ENCODE measurements at regions not wholly inside any gene's neighbourhood (a gene's known extent, or its start where the extent isn't known, plus 50 kb on each side); places are given as distances from the start of the nearest gene placed in this dataset.

DNA sequence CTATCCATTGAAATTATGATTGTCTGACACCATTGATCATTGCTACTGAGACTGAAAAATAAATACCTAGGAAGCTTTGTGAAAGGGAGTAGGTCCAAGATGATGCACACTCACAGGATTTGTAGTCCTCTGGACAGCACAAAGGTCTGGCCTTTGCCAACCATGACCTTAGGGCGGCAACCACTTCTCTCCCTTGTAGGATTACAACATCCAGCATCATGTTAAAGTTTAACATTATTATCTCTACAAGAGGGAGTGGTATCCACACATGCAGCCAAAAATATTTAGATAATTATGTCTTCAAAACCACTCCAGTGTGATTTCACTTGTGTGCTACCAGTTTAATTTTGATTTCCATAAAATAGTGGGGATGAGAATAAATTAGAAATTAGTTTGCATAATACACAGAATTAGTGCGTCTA, 51.1 kb upstream of the NHSL1 start:
- DNase-seq = no peak

DNA sequence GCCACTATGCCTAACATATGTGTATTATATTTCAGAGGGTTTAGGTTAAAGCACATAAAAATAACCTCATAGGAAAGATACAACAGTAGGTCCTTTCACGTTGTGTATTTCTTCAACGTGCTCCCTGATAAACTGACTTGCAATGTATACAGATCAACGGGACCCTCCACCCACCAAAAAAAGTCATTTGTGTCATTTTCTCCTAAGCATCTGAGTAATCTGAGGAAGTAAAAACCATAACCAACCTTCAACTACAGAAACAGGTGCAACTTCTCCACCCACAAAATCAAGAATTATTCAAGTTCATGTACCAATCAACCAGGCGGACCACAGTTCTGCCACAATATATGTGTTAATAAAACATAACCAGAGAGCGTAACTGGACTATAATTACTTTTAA, 54.9 kb upstream of the NHSL1 start:
- DNase-seq = no peak

DNA sequence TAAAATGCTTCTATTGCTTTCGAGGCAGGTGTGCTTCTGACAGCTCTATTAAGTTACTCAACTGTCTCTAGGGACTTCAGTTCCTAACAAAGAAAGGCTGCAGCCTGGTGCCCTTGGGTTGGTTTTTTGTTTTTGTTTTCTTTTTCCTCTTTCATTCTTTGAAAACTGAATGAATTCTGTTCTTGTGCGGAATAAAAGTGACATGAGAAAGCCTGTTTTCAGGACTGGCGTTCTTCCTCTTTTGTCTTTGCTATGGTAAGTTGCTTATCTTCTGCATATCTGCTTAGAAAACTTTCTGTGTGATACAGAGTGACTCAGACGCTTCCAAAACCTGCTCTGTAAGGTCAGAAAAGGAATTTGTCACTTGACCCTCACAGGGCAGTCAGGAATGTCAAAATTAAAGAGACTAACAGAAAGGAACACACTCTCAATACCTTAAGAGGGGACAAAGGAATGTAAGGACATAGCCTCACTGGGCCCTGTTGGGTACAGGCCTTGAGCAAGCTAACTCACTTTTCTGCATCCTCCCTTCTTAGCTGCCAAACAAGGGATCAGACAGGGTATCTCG, 56.2 kb upstream of the NHSL1 start:
- DNase-seq = no peak

DNA sequence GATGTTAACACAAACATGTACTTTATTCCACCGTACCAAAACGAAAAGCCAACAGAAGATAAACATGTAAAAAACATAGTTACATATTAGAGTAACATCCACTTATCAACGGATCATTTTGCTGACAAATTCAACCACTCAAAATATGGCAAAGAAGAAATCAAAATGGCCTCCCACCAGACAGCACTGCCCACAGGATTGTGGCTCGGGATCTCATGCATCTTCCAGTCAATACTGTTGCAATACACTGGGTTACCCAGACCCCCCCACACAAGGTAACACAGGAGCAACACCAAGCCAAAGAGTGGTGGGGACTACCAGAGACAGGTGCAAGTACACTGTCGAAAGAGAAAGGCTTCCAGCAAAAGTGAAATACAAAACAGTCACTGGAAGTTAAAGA, 57.9 kb upstream of the NHSL1 start:
- no peak for DNase-seq

DNA sequence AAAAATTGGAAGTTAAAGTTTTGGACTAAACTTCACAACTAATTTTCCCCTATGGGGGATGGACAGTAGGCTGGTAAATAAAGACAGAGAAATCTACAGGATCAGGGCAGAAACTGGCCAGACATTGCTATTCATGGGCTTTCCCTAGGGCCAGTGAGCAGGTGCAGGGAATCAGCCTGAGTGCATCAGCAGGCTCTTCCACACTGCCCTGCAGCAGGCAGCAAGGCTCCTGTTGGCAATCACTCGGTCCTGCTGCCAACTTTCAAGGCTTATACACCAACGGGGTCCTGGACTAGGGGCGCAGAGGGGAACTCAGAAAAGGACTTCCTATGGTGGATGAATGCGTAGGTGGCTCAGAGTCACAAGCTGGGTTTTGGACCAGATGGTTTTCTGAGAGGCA, 59.8 kb upstream of the NHSL1 start:
- no peak for DNase-seq

DNA sequence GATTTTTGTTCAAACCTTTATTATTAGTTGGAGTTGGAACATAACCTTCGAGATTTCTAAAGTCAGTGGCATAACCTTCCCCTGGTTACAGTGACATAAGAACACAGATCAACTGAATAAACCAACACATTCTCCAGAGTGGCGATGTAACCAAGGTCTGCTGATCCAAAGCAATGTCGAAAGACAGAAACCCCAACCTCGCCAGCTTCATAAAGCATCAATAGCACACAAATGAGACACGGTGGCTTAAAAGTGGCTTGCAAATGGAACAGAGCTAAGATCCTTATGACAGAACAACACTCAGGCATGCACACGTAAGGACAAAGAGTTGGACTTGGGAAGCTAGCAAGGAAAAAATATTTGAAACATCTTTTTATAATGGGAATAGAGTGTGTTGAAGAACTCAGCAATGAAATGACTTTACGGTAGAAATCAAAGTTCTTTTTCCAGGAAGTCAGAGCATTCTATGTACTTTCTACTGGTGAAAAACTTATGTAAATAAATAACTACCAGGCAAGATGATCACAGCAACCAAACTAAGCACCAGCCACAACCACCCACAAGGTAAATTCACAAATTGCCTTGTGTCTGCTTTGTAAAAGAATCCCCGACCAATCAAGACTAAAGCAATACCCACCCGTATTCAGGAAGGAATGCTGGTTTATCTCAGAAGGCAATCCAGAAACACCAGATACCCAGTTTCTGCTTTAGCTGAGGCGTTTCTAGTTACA, 61.0 kb upstream of the NHSL1 start:
- no peak for DNase-seq

DNA sequence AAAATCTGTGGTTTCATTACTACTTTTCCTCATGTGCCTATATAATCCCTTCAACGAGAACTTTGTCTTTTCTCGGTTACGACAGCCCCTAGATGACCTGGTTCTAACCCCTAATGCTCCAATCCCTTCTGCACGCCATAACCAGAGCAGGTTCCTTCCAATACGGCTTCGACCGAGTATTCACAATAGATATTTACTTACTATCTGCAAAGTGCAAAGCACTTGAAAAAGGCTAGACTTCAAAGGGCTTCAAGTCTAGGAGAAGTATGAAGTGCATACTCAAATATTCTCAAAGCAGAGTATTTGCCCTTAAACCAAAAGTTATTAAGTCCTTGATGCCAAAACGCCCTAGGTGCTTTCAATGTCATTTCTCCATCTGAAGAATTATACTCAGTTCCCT, 63.4 kb upstream of the NHSL1 start:
- no peak for DNase-seq

DNA sequence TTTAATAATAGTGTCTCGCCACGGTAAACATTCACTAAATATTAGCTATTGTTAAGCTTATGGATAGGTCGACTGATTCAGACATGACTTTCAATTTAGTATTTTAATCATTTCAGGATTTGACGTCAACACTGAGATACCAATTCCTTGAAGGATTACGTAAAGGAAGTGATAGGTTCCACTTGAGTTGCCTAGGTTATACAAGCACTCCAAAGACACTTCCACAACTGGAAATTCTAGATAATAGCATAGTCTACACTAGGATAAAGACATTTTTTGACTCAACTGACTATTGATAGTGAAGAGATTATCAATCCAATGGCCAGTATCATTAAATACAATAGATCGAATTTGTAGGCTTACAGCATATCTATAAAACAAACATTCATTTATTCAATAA, 63.9 kb upstream of the NHSL1 start:
- DNase-seq = no peak

DNA sequence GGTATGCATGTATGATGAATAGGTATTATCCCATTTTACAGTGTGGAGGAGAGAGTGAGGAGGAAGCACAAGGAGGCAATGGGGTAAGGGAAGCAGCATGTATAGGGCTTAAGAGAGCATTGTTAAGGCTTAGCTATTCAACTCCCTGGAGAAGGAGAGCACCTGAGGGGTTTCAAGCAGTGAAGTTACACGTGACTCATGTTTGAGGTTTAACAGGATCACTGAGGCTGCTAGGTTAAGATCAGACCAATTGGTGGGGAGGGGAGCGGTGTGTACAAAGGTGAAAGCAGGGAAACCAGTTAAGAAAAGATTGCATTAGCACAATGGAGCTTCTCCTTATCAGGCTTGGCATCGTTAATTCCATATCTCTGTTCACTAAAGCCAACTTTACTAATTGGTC, 64.4 kb upstream of the NHSL1 start:
- no peak for DNase-seq

DNA sequence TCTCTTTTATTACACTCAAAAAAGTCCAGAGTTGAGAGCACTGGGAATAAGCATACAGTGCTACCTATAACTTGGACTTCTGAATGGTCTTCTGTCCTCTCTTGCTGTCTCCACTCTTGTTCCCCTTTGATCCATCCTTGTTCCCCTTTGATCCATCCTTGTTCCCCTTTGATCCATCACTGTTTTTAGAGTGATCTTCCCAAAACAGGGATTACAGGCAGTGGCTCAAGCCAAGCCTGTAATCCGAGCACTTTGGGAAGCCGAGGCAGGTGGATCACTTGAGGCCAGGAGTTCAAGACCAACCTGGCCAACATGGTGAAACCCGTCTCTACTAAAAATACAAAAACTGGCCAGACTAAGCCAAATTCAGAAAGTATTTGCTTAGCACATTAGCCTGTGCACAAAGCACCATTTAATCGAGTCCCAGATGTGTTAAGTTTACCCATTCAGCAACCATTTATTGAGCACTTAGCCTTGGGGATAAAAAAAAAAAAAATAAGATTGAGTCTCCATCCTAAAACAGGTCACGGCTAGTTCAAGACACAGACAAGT, 65.0 kb upstream of the NHSL1 start:
- no peak for DNase-seq

DNA sequence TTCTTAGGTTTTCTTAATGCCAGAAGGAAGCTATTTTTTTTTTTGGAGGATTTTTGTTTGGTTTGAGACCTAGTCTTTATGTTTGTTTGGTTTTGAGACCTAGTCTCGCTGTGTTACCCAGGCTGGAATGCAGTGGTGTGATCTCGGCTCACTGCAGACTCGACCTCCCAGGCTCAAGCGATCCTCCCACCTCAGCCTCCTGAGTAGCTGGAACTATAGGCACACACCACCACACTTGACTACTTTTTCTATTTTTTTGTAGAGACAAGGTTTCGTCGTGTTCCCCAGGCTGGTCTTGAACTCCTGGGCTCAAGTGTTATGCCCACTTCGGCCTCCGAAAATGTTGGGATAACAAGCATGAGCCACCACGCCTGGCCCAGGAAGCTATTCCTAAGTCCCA, 67.8 kb upstream of the NHSL1 start:
- no peak for DNase-seq

DNA sequence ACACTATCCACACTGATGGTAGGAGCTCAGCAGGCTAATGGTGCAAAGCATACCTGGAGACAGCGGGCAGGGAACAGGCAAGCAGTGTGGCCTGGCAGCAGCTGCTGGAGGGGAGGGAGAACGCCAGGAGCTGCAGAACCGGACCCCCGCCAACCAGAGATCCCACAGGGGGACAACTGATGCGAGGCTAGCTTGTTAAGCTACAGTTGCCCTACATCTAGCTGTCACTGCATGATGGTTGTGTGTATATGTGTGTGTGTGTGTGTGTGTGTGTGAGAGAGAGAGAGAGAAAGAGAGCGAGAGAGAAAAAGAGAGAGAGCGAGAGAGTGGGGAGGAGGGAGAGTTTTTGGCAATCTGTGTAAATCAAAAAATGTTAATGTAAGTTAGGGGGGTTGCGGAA, 69.7 kb upstream of the NHSL1 start:
- DNase-seq = no peak

DNA sequence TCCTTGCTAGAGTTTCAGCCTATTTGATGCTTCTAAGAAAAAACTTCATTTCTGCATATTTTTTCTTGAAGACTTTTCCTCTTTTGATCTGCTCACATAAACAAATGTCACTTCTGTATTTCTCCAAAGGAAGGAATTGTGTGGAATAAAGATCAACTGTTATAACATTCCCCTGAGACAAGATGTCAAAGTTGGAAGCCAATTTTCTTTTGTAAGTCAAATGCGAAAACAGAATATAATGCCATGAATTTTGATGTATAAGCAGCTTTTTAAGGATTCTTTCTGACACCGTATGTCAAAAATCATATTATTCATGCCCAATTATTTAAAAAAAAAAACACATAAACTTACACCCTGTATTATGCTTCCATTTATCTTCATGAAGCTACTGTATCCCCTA, 70.3 kb upstream of the NHSL1 start:
- no peak for DNase-seq

DNA sequence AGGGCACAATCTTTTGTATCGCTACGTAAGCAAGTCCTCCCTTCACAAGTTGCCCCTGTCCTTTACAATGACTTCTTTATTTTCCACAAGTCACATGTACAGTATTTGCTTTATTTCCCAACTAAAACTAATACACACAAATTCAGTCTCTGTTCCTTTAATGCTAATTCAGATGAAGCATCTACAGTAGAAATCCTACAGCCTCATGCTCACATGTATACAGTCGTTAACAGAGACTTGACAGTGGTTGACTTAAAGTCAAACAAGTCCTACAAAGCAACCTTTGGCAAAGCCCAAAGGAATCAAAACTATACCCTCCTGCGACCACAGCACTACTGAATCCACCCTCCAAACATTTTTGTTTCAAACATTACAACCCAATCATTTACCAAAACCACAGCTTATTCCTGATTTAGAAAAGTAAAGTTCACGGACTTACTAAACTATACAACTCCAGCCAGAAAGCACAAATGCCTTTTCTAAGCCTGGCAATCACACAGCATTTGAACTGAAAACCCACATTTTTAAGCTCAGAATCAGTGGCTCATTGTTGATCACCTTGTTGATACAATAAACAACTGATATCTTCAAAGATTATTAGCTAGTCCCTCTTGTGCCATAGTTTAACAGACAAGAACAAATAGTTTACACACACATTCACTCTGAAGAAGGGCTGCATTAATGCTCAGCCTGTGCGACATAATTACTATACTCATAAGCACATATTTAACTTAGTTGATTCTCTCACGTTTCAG, 70.9 kb upstream of the NHSL1 start:
- DNase-seq = no peak

DNA sequence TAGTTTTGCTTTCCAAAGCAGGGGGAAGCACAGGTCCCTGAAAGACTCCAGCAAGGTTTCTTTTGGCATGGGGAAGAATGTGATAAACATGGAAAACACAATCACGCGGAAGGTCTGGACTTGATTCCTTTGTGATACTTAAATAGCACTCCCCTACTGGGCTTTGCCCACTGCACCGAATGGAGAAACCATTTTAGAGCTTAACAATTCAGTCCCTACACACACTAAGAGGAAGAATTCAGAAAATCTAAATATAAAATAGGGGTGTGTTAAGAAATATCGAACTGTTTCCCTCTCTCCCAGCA, 71.4 kb upstream of the NHSL1 start:
- no peak for DNase-seq

DNA sequence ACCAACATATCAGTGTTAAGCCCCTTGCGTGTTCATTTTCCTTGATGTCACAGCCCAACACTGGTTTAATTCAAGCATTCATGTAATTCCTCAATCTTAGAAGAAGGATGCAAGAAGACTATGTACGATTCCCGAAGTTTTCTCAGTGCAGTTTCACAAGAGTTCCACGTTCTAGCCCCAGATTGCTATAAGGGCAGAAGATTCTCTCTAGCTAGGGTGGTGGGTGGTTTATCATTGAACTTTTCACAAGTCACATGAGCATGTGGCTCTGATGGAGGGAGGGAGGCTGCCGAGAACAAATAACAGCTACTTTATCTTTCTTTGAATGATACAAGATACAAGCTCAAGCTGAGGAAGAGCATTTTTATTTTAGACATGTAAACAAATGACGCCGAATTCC, 71.9 kb upstream of the NHSL1 start:
- no peak for DNase-seq

DNA sequence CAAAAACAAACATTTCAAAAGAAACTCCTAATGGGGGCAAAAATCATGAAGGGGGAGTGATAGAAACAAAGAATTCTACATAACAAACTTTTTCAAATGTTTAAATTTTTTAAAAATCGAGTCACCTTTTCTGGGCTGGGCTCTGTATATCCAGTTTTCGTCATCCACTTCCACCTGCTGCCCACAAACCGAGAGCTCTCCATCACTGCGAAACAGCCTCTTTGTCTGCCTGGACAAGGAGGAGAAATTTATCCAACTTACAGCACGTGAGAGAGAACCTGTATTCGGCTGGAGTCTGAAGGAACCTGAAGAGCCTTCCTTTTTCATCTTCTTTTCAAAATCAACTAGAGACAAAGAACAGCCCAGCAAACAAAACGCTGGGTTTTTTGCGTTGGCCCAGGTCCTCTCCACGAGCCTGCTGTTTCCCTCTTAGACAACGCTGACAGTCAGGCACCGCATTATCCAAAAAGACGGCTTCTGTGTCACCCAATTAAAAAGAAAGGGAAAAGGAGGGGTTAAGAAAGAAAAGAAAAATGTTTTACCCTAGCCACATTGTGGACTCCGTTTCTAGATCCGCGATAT, 72.4 kb upstream of the NHSL1 start:
- no peak for DNase-seq

DNA sequence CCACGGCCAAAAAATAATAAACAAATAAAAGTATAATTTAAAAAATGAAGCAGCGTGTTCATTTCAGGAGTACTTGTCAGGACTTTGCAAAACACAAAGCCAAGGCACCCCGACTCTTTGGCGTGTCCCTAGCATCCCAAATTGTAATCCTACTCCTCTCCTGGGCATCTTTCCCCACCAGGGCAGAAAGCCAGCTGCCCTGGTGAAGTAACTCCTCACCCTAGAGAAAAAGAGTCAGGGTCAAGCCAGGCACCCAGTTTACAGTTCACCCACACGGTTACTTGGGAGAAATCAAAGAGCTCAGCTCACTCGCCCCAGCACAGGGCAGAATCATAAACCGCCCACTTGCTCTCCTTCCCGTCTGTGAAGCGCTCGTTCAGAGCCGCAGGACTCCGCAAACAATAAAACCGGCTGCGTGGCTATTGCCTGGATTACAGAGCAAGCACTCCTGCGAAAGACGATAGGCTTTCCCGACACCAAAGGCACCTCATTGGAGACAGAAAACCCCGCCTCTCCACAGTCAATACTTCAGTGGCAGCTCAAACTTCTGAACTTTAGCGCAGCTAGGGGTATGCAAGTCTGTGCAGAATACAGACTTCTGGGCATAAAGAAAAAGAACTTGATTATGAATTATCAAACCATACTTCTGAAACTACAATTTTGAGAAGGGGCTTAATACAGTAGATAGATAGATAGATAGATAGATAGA, 73.0 kb upstream of the NHSL1 start:
- no peak for DNase-seq

DNA sequence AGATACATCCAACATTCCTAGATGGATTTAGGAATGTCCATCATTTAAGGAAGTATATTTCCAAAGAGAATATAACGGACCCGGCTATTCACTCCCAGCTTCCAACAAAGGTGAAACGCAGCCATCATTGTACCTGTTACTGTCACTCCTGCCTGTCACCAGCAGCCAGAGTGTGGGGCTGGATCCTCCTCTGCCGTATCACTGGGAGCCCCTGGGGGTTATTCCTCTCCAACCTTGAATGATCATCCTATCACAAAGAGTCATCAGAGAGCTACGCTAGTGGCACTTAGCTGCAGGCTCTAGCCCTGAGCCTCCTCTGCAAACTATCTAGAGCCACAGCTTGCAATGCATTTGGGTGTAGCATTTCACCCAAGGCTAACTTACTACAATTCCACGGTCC, 73.6 kb upstream of the NHSL1 start:
- no peak for DNase-seq

DNA sequence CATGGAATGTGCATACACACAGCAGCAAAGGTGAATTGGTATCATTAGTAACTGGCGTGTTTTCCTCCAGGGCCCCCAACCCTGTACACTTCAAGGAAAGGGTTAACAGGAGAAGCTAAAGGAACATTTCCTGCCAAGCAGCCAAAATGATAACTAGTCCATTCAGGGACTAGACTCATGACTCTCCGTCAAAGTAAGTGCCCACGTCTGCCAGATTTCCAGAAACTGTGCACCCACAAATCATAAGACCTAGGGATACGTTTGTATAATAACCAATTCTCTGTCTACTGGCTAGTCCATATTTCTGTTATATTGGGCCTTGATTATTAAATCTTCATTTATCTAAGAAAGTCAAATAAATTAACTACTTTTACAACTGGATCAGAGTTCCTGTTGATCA, 76.0 kb upstream of the NHSL1 start:
- DNase-seq = no peak

DNA sequence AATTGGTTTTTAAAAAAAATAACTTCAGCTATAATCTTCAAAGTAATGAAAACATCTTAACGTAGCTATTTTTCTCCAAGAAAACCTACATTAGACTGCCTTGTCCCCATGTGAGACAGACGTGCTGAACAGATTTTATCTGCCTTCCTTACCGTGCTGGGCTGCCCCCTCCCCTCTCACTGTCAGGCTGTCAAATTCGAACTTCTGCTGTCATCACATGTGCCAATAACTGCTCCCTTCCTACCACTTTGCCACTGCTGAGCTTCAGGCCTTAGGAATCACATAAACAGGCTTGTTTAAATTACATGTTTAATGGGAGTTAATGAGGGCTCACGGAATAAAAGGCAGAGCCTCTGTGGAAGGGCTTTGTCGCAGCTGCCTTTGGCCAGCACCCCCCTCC, 77.0 kb upstream of the NHSL1 start:
- DNase-seq = no peak

DNA sequence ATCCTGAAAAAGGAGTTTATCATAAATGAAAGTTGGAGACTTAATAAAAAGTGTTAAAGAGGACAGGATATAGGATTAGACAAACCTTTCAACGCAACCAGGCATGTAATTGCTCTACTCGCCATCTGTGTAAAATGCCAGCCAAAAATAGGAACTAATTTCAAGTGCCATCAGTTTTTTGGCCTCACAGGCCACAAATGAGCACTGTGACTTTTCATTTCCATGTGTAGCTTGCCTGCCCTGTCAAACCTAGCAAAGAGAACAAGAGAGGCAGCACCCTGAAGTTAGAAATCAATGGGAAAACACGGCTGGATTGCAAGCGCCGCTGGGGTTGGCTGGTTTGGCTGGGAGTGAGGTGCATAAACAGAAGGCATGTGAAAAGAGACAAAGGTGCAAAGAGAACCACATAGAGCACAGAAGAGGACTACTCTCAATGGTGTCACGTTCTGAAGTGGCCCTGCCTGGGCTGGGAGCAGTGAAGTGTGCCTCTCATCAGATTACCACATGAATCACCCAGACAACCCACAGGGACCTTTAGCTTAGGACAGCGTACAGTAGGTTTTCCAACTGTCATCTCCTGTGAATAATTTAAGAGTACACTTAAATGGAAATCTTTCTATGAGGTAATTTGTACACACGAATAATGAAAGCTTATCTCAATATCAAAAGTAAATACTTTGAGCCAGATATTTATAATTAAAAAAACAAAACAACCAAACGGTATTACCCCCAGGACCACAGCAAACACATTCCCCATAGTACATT, 78.0 kb upstream of the NHSL1 start:
- DNase-seq = no peak

DNA sequence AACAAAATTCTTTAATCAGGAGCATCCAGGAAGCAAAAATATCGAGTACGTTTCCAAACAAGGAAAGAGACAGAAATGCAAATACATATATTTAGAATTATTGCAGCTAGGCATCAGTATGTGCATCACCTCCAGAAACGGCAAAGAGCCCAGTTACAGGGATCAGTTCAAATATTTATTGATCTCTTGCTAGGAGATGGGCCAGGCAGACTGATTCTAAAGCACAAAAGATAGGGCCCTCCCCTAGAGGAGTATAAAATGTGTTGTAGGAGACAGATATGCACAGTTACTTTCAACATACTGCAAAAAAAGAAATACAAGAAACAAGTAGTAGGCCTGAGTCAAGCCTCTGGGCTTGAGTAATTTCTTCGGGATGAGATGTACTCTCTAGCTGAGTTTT, 80.7 kb upstream of the NHSL1 start:
- DNase-seq = no peak
